ENCODE measurements at regions not wholly inside any gene's neighbourhood (a gene's known extent, or its start where the extent isn't known, plus 50 kb on each side); places are given as distances from the start of the nearest gene placed in this dataset.

DNA sequence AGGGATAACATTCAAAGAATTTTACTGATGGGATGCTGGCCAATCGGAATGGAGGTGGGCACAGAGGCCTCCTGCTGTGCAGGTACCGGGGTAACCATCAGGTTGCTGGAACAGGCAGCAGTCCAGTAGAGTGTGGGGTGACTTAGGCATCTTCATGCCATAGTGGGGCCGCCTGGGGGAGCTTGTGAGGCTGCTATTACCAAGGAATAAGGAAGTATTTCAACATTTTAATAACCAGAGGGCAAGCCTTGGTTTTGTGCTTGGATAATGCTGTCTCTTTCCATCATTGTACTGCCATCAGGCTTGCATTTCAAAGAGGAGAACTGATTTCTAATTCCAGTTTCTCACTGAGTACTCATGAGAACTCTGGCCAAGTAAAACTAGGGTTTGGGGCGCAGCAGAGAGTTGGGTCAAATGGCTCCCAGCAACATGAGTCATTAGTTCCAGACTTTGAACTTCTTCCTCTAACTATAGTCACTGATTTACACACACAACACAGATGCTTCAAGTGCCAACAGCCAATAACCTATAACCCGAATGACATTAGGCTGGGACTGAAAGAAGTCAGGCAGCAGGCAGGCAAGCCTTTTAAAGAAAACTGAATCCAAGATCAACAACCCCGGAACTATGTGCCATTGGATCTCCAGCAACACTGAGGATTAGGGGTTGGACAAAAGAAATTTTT lies 56.1 kb upstream of the FHL2 start:
- TF ChIP-seq, protein P1, sequence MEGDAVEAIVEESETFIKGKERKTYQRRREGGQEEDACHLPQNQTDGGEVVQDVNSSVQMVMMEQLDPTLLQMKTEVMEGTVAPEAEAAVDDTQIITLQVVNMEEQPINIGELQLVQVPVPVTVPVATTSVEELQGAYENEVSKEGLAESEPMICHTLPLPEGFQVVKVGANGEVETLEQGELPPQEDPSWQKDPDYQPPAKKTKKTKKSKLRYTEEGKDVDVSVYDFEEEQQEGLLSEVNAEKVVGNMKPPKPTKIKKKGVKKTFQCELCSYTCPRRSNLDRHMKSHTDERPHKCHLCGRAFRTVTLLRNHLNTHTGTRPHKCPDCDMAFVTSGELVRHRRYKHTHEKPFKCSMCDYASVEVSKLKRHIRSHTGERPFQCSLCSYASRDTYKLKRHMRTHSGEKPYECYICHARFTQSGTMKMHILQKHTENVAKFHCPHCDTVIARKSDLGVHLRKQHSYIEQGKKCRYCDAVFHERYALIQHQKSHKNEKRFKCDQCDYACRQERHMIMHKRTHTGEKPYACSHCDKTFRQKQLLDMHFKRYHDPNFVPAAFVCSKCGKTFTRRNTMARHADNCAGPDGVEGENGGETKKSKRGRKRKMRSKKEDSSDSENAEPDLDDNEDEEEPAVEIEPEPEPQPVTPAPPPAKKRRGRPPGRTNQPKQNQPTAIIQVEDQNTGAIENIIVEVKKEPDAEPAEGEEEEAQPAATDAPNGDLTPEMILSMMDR (IDR thresholded peaks at IDR 0.05): no peak

DNA sequence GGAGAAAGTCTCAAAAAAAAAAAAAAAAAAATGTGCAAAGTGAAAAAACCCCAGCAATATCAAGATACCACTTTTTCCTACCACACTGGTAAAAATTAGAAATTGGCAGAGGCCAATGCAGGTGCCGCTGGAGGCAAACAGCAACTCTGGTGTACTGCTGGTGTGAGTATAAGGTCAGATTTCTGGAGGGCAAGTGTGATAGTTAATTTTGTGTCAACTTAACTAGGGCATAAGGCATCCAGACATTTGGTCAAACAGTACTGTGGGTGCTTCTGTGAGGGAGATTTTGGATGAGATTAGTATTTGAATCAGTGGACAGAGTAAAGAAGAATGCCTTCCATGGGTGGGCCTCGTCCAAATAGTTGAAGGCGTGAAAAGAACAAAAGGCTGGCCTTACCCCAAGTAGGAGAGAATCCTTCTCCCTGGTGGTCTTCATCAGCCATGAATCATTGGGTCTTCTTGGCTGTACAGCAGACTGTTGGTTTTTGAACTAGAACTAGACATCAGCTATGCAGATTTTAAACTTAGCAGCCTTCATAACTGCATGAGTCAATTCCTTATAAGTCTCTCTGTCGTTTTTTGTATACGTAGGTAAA lies 52.8 kb upstream of the FHL2 start:
- TF ChIP-seq, protein P1 (IDR thresholded peaks at IDR 0.05): no peak

DNA sequence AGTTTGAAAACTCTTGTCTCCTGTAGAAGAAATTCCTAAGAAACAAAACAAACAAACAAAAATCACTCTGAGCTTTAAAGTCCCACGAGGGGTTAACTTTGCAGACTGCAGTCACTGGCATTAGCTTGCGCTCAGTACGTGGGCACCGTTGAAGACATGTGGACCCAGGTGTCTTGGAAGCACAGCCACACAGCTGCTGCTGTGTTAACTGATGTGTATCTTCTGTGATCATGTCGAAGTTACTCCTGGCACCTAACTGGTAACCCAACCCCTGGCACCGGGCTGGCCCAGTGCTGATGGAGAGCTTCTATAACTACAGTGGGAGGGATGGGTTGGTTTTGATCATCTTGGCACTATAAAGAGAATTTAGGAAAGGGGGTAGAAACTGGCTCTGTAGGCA lies 51.6 kb upstream of the FHL2 start:
- TF ChIP-seq, protein P1 (IDR thresholded peaks at IDR 0.05): no peak

DNA sequence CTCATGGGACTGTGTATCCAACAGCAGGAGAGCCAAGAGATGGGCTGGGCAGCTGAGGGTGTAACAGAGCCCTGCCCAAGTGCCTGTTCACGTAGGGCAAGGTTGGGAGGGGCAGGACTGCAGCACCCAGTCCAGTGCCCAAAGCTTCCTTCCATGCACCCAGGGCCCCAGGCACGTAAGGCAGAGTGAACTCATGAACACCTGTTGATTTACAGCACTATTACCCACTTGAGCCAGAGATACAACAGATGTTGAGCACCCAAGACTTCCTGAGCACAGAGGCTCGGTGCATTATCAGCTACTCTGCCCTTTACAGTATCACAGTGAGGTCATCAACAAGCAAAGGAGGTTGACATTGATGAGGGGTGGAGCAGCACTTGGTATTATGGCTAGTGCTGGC lies 50.2 kb upstream of the FHL2 start:
- TF ChIP-seq, protein P1 (IDR thresholded peaks at IDR 0.05): no peak

All from LNCAP (cell line).